HFF-Myc (cell line): ENCODE measurements at regions not wholly inside any gene's neighbourhood (a gene's known extent, or its start where the extent isn't known, plus 50 kb on each side); places are given as distances from the start of the nearest gene placed in this dataset.

Experiments
- DNase-seq: peaks from one replicate; pipeline ENCODE4 v3.0.0-alpha.2; 2011; ENCODE audit warnings: low read depth; ENCODE audit errors: extremely low read depth
- H3K4me3 ChIP-seq: replicated peaks from 2 replicates; pipeline ENCODE4 v1.5.1; 2011; ENCODE audit warnings: low read depth, mild to moderate bottlenecking, control low read depth, low read length
- CTCF ChIP-seq: IDR thresholded peaks from 2 replicates; pipeline ENCODE4 v1.5.1; 2012; ENCODE audit warnings: mild to moderate bottlenecking, low read depth, low read length, control low read depth; ENCODE audit errors: missing control alignments

GRCh38 chr10:83555264-83555663, 584.0 kb upstream of the GHITM start:
- H3K4me3 ChIP-seq, result no peak overlapping the region
- TF ChIP-seq CTCF, result no peak
- no peak for DNase-seq

- no peak overlapping the region for H3K4me3 ChIP-seq
- DNase-seq, result no peak
- TF ChIP-seq CTCF, result peak; percentile 25
Measured at GRCh38 chr10:83562381-83562780, 576.9 kb upstream of the GHITM start.

GRCh38 chr10:83564889-83565588, 574.3 kb upstream of the GHITM start:
- no peak for DNase-seq
- no peak overlapping the region for H3K4me3 ChIP-seq
- no peak for TF ChIP-seq CTCF

GRCh38 chr10:83572036-83572435, 567.3 kb upstream of the GHITM start:
- DNase-seq, result no peak
- no peak for TF ChIP-seq CTCF
- no peak overlapping the region for H3K4me3 ChIP-seq

GRCh38 chr10:83574770-83575169, 564.5 kb upstream of the GHITM start:
- DNase-seq, result no peak
- H3K4me3 ChIP-seq, result no peak overlapping the region
- no peak for TF ChIP-seq CTCF

GRCh38 chr10:83577421-83577820, 561.9 kb upstream of the GHITM start:
- no peak for TF ChIP-seq CTCF
- H3K4me3 ChIP-seq, result no peak overlapping the region
- DNase-seq, result no peak
